RPMI7951 (cell line): ENCODE measurements at regions not wholly inside any gene's neighbourhood (a gene's known extent, or its start where the extent isn't known, plus 50 kb on each side); places are given as distances from the start of the nearest gene placed in this dataset.
"Not testable (repeated sequence)": the region's sequence is repeated elsewhere in the genome, so short reads cannot be mapped to it uniquely, and the experiment has no call there.

Experiments
- DNase-seq: peaks from one replicate; pipeline ENCODE4 v3.0.0-alpha.2; 2012; ENCODE audit warnings: low read depth

DNA sequence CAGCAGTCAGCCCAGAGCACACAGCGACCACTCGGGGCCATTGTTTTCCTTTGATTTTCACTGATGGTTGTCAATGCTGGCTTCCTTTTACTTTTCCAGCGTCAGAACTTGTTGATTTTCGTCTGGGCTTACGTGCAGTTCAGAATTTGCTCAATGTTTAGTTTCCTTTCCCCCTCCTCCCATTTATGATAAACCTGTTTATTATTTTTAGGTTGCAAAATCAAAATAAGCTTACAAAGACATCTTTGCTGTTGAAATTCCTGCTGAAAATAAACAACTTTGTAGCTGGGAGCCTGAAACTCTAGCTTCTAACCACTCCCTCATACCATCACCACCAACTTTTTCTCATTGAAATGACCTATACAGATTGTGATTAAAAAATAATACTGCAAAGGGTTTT lies 83.1 kb upstream of the LYZL1 start:
- DNase-seq: no peak

DNA sequence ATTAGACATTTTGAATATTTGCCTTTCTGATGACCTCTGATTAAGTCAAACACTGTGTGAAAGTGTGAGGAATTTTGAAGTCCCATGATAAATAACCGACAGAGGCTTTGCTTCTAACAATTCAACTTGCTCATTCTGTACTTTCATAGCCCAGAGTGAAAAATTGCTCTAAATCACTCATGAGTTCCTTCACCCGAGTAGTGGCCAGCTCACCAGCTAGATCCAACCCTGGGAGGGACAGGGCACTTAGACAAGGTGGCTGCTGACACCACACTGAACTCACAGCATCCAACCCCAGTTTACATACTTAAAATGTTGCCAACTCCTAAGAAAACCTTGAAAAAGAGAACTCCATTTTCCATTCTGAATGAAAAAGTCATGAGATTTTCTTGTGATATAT lies 80.0 kb upstream of the LYZL1 start:
- no peak for DNase-seq

DNA sequence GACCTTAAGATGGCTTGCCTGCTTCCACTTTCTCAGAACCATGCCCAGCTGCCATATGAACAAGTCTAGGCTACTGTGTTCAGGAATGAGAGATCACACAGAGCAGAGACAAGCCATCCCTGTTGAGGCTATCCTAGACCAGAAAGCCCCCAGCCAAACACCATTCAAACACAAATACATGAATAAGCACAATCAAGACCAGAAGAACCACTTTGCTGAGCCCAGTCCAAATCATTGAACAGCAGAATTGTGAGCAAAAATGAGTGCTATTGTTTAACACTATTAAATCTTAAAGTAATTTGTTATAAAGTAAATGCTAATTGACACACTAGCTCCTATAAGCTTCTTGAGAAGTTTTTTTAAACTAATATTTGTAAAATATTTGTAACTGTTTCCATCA lies 79.0 kb upstream of the LYZL1 start:
- DNase-seq: no peak

DNA sequence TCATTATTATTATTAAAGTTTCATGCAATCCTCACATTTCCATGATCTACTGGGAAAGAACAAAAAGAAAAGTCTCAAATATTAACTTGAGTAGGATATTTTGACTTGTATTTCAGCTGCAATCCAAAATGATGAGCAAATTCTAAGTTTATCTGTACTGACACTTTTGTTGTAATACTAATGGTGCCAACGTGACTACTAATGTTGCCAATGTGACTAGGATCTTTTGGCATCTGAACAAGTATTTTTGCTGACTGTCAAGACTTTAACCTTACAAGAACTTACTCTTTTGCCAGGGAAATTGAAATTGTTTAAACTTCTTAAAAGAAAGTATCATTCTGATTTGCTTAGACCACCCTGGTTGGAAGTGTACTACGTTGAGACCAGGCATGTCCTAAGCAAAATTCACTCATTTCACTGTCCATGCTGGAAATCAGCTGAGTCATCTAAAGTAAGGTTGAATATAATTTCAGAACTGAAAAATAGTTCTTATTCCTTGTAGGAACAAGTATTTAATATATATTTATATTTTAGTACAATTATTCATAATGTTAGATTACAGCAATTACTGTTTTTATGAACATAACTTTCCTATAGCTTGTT lies 78.5 kb upstream of the LYZL1 start:
- no peak for DNase-seq

DNA sequence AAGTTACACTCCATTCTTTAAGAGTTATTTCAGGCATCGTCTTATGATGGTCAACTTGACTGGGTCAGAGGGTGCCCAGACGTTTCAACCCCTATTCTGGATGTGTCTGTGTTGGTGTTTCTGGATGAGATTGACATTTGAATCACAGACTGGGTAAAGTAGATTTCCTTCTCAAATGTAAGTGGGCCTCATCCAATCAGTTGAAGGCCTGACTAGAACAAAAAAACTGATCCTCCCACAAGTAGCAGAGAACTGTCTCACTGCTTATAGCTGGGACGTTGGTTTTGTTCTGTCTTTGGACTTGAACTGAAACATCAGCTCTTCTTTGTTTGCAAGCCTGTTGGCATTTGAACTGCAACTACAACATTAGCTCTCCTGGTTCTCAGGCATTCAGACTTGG lies 76.3 kb upstream of the LYZL1 start:
- no peak for DNase-seq

DNA sequence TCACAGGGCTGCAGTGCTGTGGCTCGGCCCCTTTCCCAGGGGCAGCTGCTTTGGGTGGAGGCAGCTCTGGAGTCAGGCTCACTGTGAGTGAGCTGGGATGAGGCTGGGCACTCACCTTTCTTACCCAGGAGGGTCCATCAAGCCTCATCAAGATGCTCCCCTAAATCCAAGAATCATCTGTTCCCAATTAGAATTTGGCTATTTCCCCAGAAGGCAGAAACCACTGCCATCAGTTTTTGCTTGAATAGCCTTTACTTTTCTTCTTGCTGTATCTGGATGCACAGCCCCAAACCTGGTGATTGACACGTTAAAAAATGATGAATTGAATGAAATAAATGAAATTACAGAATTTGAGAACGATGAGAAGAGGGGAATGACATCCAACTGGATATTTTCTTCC lies 74.3 kb upstream of the LYZL1 start:
- DNase-seq: peak; percentile 45

DNA sequence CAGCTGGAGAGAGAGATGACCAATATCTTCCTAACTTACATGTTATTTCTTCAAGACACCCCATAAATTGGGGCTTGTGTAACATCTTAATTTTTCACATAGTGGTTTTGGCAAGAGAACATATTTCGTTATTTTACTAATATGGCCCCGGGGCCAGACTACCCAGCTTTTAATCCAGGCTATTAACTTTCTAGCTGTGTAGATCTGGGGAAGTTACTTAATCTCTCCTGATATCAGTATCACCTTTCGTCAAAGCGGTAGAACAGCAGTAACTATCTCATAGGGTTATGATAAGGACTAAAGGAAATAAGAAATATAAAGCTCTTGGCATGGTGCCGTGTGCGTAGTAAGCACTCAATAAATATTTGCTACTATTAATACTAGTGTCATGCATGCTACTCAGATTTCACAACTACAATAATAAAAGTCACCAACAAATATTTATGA lies 71.6 kb upstream of the LYZL1 start:
- no peak for DNase-seq

DNA sequence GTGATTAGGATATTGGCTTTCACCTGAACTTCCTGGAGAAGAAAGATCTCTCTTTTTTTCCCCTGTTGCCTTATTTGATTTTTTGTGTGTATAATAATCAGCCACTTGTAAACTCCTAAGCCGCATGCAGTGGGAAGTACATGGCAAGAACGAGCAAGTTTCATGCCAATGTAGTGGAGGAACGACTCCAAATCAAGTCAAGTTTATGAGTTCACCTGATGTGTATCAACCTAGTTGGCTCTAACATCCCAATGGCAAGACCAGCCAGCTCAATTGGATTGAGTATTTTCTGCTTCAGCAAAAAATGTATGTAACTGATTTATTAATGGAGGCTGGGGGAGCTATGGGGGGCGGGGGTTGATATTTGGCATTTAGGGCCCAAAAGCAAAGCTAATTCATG lies 65.5 kb upstream of the LYZL1 start:
- DNase-seq: no peak

DNA sequence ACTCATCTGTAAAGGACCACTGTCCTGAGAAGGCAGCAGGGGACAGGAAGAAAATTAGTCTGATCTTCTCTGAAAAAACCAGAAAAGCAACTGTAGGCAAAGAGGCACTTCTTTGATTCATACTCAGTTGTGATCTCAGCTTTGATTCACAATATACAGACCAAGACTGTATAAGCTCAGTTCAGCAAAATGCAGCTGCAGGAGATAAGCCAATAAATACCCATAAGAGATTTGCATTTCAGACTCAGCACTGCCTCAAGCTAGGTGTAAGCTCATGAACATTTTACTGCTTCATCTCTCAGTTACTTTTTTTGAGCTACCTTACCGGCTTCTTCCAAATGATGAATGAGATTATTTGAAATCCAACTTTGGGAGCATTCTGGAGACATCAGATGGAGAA lies 64.2 kb upstream of the LYZL1 start:
- DNase-seq: no peak

DNA sequence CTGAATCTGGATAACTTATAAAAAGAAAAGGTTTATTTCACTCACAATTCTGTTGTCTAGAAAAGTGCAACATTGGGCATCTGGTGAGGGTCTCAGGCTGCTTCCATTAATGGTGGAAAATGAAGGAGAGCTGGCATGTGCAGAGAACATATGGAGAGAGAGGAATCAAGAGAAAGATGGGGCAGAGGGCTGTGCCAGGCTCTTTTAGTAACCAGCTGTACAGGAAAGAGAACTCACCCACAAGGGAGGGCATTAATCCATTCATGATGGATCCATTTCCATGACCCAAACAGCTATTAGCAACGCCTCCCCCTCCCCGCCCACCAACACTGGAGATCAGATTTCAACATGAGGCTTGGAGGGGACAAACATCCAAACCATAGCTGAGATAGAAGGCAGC lies 61.7 kb upstream of the LYZL1 start:
- DNase-seq: no peak

DNA sequence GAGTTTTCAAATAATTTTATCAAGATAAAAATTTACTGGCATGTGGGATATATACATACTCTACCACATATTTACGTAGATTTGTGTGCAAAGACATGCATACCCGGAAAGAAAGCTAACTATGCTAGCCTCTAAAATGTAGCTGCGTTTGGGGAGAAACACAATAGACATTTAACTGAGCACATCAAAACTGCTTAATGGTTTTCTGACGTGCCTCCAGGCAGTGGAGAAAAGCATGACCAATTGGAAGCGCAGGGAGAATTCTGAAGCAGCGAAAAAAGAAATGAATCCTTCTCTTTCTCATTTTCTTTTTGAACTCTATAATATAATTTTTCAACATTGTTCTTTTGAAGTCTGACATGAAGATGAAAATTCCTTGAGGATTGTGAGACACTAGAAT lies 60.3 kb upstream of the LYZL1 start:
- DNase-seq: peak; percentile 68

DNA sequence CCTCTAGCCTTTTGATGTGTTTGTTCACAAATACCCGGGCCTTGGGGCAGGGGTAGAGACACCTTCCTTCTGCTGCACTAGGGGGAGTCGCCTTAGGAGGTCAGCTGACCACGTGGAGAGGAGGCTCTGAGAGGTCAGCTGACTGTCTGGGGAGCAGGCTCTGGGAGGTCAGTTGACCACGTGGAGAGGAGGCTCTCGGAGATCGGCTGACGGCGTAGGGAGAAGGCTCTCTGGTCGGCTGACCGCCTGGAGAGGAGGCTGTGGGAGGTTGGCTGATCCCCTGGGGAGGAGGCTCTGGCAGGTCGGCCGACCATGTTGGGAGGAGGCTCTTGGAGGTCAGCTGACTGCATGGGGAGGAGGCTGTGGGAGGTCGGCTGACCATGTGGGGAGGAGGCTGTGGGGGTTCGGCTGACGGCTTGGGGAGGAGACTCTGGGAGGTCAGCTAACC lies 59.6 kb upstream of the LYZL1 start:
- DNase-seq: peak; percentile 89

DNA sequence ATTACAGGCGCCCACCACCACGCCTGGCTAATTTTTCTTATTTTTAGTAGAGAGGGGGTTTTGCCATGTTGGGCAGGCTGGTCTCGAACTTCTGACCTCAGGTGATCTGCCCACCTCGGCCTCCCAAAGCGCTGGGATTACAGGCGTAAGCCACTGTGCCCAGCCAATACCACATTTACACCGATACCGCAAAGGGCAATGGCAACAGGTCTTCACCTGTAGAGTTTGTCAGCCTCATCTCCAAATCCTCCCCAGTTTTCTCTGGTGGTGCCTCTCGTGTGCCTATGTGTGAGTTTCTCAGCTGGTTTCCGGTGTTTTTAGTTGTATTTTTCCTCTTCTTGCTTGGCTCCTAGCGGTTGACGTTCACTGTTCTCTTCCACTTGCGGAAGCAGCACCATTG lies 52.0 kb upstream of the LYZL1 start:
- not testable (repeated sequence) for DNase-seq

DNA sequence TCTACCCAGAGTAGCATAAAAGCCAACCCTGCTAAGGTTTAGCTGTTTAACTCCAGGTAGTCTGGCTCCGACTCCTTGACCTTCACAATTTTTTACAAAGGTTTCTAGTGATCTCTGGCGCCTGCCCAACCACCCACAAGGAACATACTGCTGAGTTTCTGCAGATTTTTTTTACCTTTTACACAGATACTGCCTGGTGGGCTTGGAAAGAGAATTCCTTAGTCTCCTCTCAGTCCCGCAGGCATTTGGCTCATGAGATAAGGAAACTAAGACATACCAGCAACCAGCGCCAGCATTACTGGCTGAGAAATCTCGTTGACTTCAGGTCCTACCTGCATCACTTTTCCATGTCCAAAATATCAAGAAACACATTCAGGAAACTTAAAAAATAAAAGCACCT lies 51.1 kb upstream of the LYZL1 start:
- DNase-seq: no peak

DNA sequence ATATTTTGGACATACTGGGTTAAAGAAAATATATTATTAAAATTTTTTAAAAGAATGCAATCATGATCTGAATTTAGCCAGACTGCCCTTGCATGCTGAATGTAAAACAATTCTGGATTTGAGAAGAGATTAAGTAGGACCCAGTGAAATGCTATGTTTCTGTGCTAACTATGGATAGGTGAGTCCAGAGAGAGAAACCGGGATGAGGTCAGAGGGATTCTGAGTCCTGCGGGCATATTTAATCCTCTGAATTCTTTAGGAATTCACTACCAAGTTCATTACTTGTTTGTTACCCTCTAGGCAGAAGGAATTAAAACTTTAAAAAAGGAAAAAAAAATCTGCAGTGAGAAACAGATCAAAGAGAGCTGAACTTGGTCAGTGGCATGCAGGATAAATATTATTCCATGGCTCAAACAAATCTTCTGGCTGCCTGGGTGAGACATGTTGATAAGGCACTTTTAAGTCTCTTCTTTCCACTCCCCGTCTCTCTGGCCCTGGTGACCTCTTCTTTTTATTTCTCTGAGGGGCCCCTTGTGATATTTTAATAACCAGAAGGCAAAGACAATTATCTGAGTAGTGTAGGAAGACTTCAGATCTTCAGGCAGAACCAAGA lies 50.2 kb upstream of the LYZL1 start:
- DNase-seq: no peak
